HG03135 (cell line): ENCODE measurements at regions not wholly inside any gene's neighbourhood (a gene's known extent, or its start where the extent isn't known, plus 50 kb on each side); places are given as distances from the start of the nearest gene placed in this dataset.
"Not testable (repeated sequence)": the region's sequence is repeated elsewhere in the genome, so short reads cannot be mapped to it uniquely, and the experiment has no call there.

Experiments
- ATAC-seq: cut with Tn5 transposase; IDR thresholded peaks from one replicate; pipeline ENCODE4 v1.9.1; 2021; ENCODE audit warnings: mild to moderate bottlenecking, moderate library complexity; ENCODE audit not compliant: unreplicated experiment

GRCh38 chr1:101185421-101185820 lies 51.4 kb upstream of the S1PR1 start:
- no peak for ATAC-seq

- no peak for ATAC-seq
Measured at GRCh38 chr1:101183388-101183699, 53.5 kb upstream of the S1PR1 start.

- no peak for ATAC-seq
Measured at GRCh38 chr1:101182627-101183387, 54.0 kb upstream of the S1PR1 start.

GRCh38 chr1:101181930-101182329 lies 54.9 kb upstream of the S1PR1 start:
- ATAC-seq, result no peak

- peak; percentile 91 for ATAC-seq
Measured at GRCh38 chr1:101178688-101179491, 57.9 kb upstream of the S1PR1 start.

- peak; percentile 9 for ATAC-seq
Measured at GRCh38 chr1:101178341-101178687, 58.5 kb upstream of the S1PR1 start.

- no peak for ATAC-seq
Measured at GRCh38 chr1:101175886-101176285, 60.9 kb upstream of the S1PR1 start.

- ATAC-seq, result no peak
Measured at GRCh38 chr1:101175466-101175865, 61.4 kb upstream of the S1PR1 start.

- ATAC-seq, result no peak
Measured at GRCh38 chr1:101174722-101175121, 62.1 kb upstream of the S1PR1 start.

- not testable (repeated sequence) for ATAC-seq
Measured at GRCh38 chr1:101174298-101174697, 62.5 kb upstream of the S1PR1 start.

GRCh38 chr1:101170506-101171050 lies 66.2 kb upstream of the S1PR1 start:
- no peak for ATAC-seq

- no peak for ATAC-seq
Measured at GRCh38 chr1:101167891-101168290, 68.9 kb upstream of the S1PR1 start.

GRCh38 chr1:101166583-101167120 lies 70.2 kb upstream of the S1PR1 start:
- no peak for ATAC-seq

GRCh38 chr1:101165954-101166353 lies 70.9 kb upstream of the S1PR1 start:
- ATAC-seq, result no peak

GRCh38 chr1:101165532-101165931 lies 71.3 kb upstream of the S1PR1 start:
- ATAC-seq, result no peak

GRCh38 chr1:101164776-101165175 lies 72.0 kb upstream of the S1PR1 start:
- ATAC-seq, result no peak

GRCh38 chr1:101162736-101163735 lies 73.8 kb upstream of the S1PR1 start:
- ATAC-seq, result no peak

GRCh38 chr1:101162300-101162699 lies 74.5 kb upstream of the S1PR1 start:
- no peak for ATAC-seq

GRCh38 chr1:101161619-101162018 lies 75.2 kb upstream of the S1PR1 start:
- no peak for ATAC-seq

GRCh38 chr1:101158424-101158823 lies 78.4 kb upstream of the S1PR1 start:
- no peak for ATAC-seq

- ATAC-seq, result no peak
Measured at GRCh38 chr1:101154547-101154946, 82.3 kb upstream of the S1PR1 start.
